Neural progenitor cell (in vitro differentiated cells): ENCODE measurements at regions not wholly inside any gene's neighbourhood (a gene's known extent, or its start where the extent isn't known, plus 50 kb on each side); places are given as distances from the start of the nearest gene placed in this dataset.

Experiments used
- CTCF ChIP-seq: fragments of 200-600 bp; sonication (generic); IDR thresholded peaks from 2 replicates; pipeline ENCODE4 v1.5.1; 2017; ENCODE audit warnings: antibody characterized with exemption, mild to moderate bottlenecking
- EZH2 ChIP-seq: fragments of 200-600 bp; sonication (generic); IDR thresholded peaks from 2 replicates; pipeline ENCODE4 v1.6.1; 2017; ENCODE audit warnings: antibody characterized with exemption, mild to moderate bottlenecking, moderate library complexity
- EZH2phosphoT487 ChIP-seq: fragments of 200-600 bp; sonication (generic); IDR thresholded peaks from 2 replicates; pipeline ENCODE4 v1.6.1; 2017; ENCODE audit warnings: antibody characterized with exemption

DNA sequence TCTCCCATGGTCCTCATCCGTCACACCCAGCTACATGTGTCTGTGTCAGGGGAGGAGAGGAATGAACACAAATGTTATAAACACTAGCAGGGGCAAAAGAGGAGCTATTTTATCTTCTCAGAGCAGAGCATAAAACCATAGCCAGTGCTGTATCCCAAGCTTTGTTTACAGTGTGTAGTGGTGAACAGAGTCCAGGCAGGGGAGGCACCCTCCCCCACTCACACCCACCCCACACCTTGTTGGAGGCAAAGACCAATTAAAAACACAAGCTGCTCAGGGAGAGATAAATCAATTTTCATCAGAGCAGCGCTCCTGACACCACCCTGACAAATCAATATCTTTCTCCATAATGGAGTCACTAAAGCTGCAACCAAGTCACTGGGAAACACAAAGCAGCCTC lies 132.6 kb upstream of the CCL2 start:
- no peak for TF ChIP-seq CTCF
- TF ChIP-seq EZH2 = no peak
- no peak for TF ChIP-seq EZH2phosphoT487
